GM12878 (cell line): ENCODE measurements at regions not wholly inside any gene's neighbourhood (a gene's known extent, or its start where the extent isn't known, plus 50 kb on each side); places are given as distances from the start of the nearest gene placed in this dataset.

Experiments
- ATAC-seq: fragments of 200-7000 bp; cut with Tn5 transposase; 3 replicates; pipeline ENCODE4 v1.9.1; 2020; ENCODE audit warnings: mild to moderate bottlenecking, moderate library complexity
- BruUV-seq: library from RNA; stranded (reverse); fragments of 400-500 nt; replicated peaks from 2 replicates; lab custom pipeline; 2021; lab: Mats Ljungman, UMichigan
- CTCF ChIA-PET: fragments of 300-600 bp; sonication (Branson Sonifier 250); formaldehyde crosslinking; extraction: SDS; loops from one replicate; lab custom pipeline; 2021; ENCODE audit warnings: inconsistent platforms; lab: Yijun Ruan, JAX
- POLR2A ChIA-PET: fragments of 350-600 bp; formaldehyde crosslinking; extraction: SDS; loops from one replicate; lab custom pipeline; 2021; ENCODE audit warnings: inconsistent platforms; lab: Charles Lee
- RAD21 ChIA-PET: fragments of 300-600 bp; sonication (Branson Sonifier 250); formaldehyde crosslinking; loops from one replicate; lab custom pipeline; 2023; ENCODE audit warnings: antibody characterized with exemption; ENCODE audit not compliant: unreplicated experiment; lab: Charles Lee
- SMC1A ChIA-PET: fragments of 300-600 bp; sonication (Branson Sonifier 250); formaldehyde crosslinking; loops from one replicate; lab custom pipeline; 2023; ENCODE audit not compliant: unreplicated experiment, uncharacterized antibody; lab: Charles Lee
- DNase-seq: peaks from one replicate; pipeline ENCODE4 v3.0.0-alpha.2; 2011; ENCODE audit warnings: low read depth, low spot score
- FAIRE-seq: peaks from 3 replicates; lab custom pipeline; 2011; peaks lifted over from hg19 to GRCh38; lab: Jason Lieb, UNC
- H2AFZ ChIP-seq: 2 replicates; pipeline ENCODE4 v1.6.0; 2011; ENCODE audit warnings: low read depth, low read length, control low read depth; ENCODE audit not compliant: control insufficient read depth
- H3K27ac ChIP-seq: 2 replicates; pipeline ENCODE4 v1.5.1; 2011; ENCODE audit warnings: control low read depth; ENCODE audit not compliant: control insufficient read depth, insufficient read depth
- H3K27me3 ChIP-seq, 2 experiments: replicated peaks in 1 of 2; 2 replicates each; pipeline versions ENCODE4 v1.6.0 to v1.6.1; 2011; ENCODE audit warnings: low read length in 1 of 2; ENCODE audit not compliant: control insufficient read depth in 2 of 2, insufficient read depth in 2 of 2
- H3K36me3 ChIP-seq, 2 experiments: 2 replicates each; pipeline ENCODE4 v1.5.1; 2011; ENCODE audit warnings: low read length in 1 of 2; ENCODE audit not compliant: control insufficient read depth in 2 of 2, insufficient read depth in 2 of 2
- H3K4me1 ChIP-seq: 2 replicates; pipeline ENCODE4 v1.6.1; 2011; ENCODE audit warnings: mild to moderate bottlenecking, low read length, moderate library complexity, mixed read lengths; ENCODE audit not compliant: control insufficient read depth, insufficient read depth
- H3K4me2 ChIP-seq: 2 replicates; pipeline ENCODE4 v1.6.0; 2011; ENCODE audit warnings: control low read depth; ENCODE audit not compliant: control insufficient read depth, insufficient read depth
- H3K4me3 ChIP-seq: fragments of 200-600 bp; sonication (generic); 2 replicates; pipeline ENCODE4 v1.5.1; 2016
- H3K79me2 ChIP-seq: 2 replicates; pipeline ENCODE4 v1.6.0; 2011; ENCODE audit warnings: low read length; ENCODE audit not compliant: control insufficient read depth, insufficient read depth
- H3K9ac ChIP-seq: 2 replicates; pipeline ENCODE4 v1.8.0; 2011; ENCODE audit warnings: low read length, control low read depth, mixed read lengths; ENCODE audit not compliant: control insufficient read depth, insufficient read depth
- H3K9me3 ChIP-seq: replicated peaks from 3 replicates; pipeline ENCODE4 v1.5.1; 2011; ENCODE audit warnings: mild to moderate bottlenecking, low read length; ENCODE audit not compliant: control insufficient read depth, insufficient read depth
- H4K20me1 ChIP-seq: 2 replicates; pipeline ENCODE4 v1.6.0; 2011; ENCODE audit not compliant: control insufficient read depth, insufficient read depth
- ASH2L ChIP-seq: fragments of 300-600, 200-600 bp; sonication (generic); IDR thresholded peaks from 2 replicates; pipeline ENCODE4 v1.6.1; 2017; ENCODE audit warnings: low read depth, mild to moderate bottlenecking, borderline replicate concordance
- EZH2 ChIP-seq: IDR thresholded peaks from 2 replicates; pipeline ENCODE4 v1.6.1; 2012; ENCODE audit warnings: low read depth, mild to moderate bottlenecking, control low read depth, inconsistent platforms, low read length, borderline replicate concordance; ENCODE audit not compliant: control insufficient read depth
- HCFC1 ChIP-seq: fragments of 150-350 bp; IDR thresholded peaks from 2 replicates; pipeline ENCODE4 v1.6.1; 2014; ENCODE audit warnings: low read length
- HDAC6 ChIP-seq: fragments of 200-600 bp; sonication (generic); IDR thresholded peaks from one replicate; pipeline ENCODE4 v1.8.0; 2017; ENCODE audit warnings: antibody characterized with exemption; ENCODE audit not compliant: unreplicated experiment
- KDM1A ChIP-seq: fragments of 200-600 bp; sonication (generic); IDR thresholded peaks from 2 replicates; pipeline ENCODE4 v1.6.1; 2016; ENCODE audit warnings: borderline replicate concordance
- MEF2A ChIP-seq: IDR thresholded peaks from 2 replicates; pipeline ENCODE4 v1.6.1; 2011; ENCODE audit warnings: low read depth, mild to moderate bottlenecking, low read length, moderate library complexity; ENCODE audit not compliant: insufficient read depth
- MEF2B ChIP-seq: fragments of 450-650 bp; IDR thresholded peaks from 2 replicates; pipeline ENCODE4 v1.6.1; 2018; ENCODE audit warnings: mild to moderate bottlenecking, moderate library complexity; ENCODE audit not compliant: partially characterized antibody, poor library complexity, severe bottlenecking
- RBBP5 ChIP-seq: fragments of 200-600 bp; sonication (generic); conservative IDR thresholded peaks from 2 replicates; pipeline ENCODE4 v1.6.1; 2016
- RELA ChIP-seq: fragments of 450-650 bp; IDR thresholded peaks from 2 replicates; pipeline ENCODE4 v1.8.0; 2014; ENCODE audit warnings: borderline replicate concordance; ENCODE audit not compliant: partially characterized antibody
- SMC3 ChIP-seq: IDR thresholded peaks from 2 replicates; pipeline ENCODE4 v1.6.1; 2011; ENCODE audit warnings: low read length, improper control_type of control experiment, borderline replicate concordance
- TCF12 ChIP-seq: IDR thresholded peaks from 2 replicates; pipeline ENCODE4 v1.6.1; 2011; ENCODE audit warnings: low read depth, mild to moderate bottlenecking, low read length
- ZBED1 ChIP-seq: IDR thresholded peaks from 2 replicates; pipeline ENCODE4 v1.6.1; 2016; ENCODE audit warnings: borderline replicate concordance
- ZNF24 ChIP-seq: fragments of 450-650 bp; IDR thresholded peaks from 2 replicates; pipeline ENCODE4 v1.6.1; 2017; ENCODE audit warnings: antibody characterized with exemption, mild to moderate bottlenecking
- ZSCAN29 ChIP-seq: fragments of 450-650 bp; IDR thresholded peaks from 2 replicates; pipeline ENCODE4 v1.6.1; 2017; ENCODE audit warnings: mild to moderate bottlenecking, moderate library complexity
- WGBS: methylation state at CpG from one replicate; pipeline ENCODE4 v1.1.6; 2016; ENCODE audit warnings: low lambda C conversion rate; ENCODE audit not compliant: insufficient replicate concordance, insufficient coverage; ENCODE audit errors: missing lambda C conversion rate; 5-methylcytosine and 5-hydroxymethylcytosine counted together
- in situ Hi-C: fragments of 300-500 bp; cut with MboI; formaldehyde crosslinking; loops from 9 replicates; pipeline ENCODE4 v1.14.3; 2018; ENCODE audit warnings: mixed read lengths
- intact Hi-C: fragments of 100-400 bp; cut with micrococcal nuclease; formaldehyde crosslinking; loops from one replicate; pipeline ENCODE4 v1.14.2; 2022; ENCODE audit not compliant: unreplicated experiment
- TF ChIP-seq, protein P1 (sequence below): fragments of 450-650 bp; IDR thresholded peaks from 2 replicates; pipeline ENCODE4 v1.6.1; 2016; ENCODE audit warnings: mild to moderate bottlenecking, moderate library complexity, borderline replicate concordance
- TF ChIP-seq, protein P2 (sequence below): fragments of 150-350 bp; IDR thresholded peaks from 2 replicates; pipeline ENCODE4 v1.6.1; 2016; ENCODE audit warnings: low read depth, low read length
- TF ChIP-seq, protein P3 (sequence below): IDR thresholded peaks from 2 replicates; pipeline ENCODE4 v1.6.1; 2011; ENCODE audit warnings: low read depth, low read length, improper control_type of control experiment, borderline replicate concordance

DNA sequence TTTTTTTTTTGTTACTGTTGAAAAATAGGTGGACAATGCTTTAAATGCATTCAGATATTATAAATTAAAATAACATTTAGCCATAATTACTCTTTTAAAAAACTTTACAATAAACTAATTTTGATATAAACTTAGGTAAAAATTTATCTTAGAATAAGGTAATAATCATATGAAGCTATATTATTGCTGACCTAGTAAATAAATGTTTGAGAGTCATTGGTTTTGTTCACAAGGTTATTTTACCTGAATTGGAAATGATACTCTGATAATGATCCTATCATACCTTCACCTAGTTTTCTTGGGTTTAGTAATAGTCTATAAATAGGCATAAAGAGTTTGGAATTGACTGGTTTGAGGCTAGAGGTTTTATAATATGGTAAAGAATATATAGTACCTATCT lies 1076.4 kb upstream of the CDH6 start (continued):
- TF ChIP-seq EZH2 (no peak), RBBP5 (no peak), ZNF24 (no peak), ZSCAN29 (no peak), KDM1A (no peak), MEF2A (no peak)
- TF ChIP-seq, protein P1, sequence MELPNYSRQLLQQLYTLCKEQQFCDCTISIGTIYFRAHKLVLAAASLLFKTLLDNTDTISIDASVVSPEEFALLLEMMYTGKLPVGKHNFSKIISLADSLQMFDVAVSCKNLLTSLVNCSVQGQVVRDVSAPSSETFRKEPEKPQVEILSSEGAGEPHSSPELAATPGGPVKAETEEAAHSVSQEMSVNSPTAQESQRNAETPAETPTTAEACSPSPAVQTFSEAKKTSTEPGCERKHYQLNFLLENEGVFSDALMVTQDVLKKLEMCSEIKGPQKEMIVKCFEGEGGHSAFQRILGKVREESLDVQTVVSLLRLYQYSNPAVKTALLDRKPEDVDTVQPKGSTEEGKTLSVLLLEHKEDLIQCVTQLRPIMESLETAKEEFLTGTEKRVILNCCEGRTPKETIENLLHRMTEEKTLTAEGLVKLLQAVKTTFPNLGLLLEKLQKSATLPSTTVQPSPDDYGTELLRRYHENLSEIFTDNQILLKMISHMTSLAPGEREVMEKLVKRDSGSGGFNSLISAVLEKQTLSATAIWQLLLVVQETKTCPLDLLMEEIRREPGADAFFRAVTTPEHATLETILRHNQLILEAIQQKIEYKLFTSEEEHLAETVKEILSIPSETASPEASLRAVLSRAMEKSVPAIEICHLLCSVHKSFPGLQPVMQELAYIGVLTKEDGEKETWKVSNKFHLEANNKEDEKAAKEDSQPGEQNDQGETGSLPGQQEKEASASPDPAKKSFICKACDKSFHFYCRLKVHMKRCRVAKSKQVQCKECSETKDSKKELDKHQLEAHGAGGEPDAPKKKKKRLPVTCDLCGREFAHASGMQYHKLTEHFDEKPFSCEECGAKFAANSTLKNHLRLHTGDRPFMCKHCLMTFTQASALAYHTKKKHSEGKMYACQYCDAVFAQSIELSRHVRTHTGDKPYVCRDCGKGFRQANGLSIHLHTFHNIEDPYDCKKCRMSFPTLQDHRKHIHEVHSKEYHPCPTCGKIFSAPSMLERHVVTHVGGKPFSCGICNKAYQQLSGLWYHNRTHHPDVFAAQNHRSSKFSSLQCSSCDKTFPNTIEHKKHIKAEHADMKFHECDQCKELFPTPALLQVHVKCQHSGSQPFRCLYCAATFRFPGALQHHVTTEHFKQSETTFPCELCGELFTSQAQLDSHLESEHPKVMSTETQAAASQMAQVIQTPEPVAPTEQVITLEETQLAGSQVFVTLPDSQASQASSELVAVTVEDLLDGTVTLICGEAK: no peak

DNA sequence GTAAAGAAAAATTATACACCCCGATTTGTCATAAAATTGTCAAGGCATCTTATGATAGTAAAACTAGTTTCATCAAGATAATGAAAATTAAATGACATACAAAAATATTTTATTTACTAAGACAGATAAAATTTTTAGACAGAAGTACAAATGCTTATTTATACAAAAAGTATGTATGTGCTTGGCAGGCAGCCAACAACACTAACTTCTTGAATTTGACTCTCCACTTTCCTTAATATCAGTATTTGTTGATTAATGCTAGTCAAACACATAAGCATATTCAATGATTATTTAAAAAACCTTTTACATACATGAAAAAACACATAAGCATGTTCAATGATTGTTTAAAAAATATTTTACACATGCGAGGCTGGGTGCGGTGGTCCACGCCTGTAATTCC lies 1079.9 kb upstream of the CDH6 start:
- no peak for ATAC-seq
- H3K9me3 ChIP-seq: no peaks in the 10 kb centered on the region
- no peaks in the 10 kb centered on the region for H3K4me1 ChIP-seq
- CTCF ChIA-PET: interaction anchor here (1.2 kb wide), 1 partner anchor 10 kb away, joined by 4 read pairs; no protein-coding TSS in a partner anchor
- no peak overlapping the region for H3K4me3 ChIP-seq
- H3K4me2 ChIP-seq: no peak overlapping the region
- in situ Hi-C loops: no loop called here
- no peaks in the 10 kb centered on the region for H3K79me2 ChIP-seq
- POLR2A ChIA-PET: no interaction called here
- H4K20me1 ChIP-seq: no peaks in the 10 kb centered on the region
- no peak for FAIRE-seq
- H3K36me3 ChIP-seq: no peaks in the 10 kb centered on the region
- intact Hi-C loops: no loop called here
- H2AFZ ChIP-seq: no peak overlapping the region
- WGBS: 75% methylated on average over 4 of the region's 4 CpGs
- no peak overlapping the region for H3K9ac ChIP-seq
- RAD21 ChIA-PET: no interaction called here
- BruUV-seq: no TSS peak
- SMC1A ChIA-PET: interaction anchor here (0.6 kb wide), 1 partner anchor 20 kb away, joined by 3 read pairs; no protein-coding TSS in a partner anchor
- H3K27ac ChIP-seq: no peak overlapping the region
- no peaks in the 10 kb centered on the region for H3K27me3 ChIP-seq
- no peak for DNase-seq
- TF ChIP-seq MEF2B: no peak
- TF ChIP-seq ZNF24: no peak
- TF ChIP-seq, protein P2, sequence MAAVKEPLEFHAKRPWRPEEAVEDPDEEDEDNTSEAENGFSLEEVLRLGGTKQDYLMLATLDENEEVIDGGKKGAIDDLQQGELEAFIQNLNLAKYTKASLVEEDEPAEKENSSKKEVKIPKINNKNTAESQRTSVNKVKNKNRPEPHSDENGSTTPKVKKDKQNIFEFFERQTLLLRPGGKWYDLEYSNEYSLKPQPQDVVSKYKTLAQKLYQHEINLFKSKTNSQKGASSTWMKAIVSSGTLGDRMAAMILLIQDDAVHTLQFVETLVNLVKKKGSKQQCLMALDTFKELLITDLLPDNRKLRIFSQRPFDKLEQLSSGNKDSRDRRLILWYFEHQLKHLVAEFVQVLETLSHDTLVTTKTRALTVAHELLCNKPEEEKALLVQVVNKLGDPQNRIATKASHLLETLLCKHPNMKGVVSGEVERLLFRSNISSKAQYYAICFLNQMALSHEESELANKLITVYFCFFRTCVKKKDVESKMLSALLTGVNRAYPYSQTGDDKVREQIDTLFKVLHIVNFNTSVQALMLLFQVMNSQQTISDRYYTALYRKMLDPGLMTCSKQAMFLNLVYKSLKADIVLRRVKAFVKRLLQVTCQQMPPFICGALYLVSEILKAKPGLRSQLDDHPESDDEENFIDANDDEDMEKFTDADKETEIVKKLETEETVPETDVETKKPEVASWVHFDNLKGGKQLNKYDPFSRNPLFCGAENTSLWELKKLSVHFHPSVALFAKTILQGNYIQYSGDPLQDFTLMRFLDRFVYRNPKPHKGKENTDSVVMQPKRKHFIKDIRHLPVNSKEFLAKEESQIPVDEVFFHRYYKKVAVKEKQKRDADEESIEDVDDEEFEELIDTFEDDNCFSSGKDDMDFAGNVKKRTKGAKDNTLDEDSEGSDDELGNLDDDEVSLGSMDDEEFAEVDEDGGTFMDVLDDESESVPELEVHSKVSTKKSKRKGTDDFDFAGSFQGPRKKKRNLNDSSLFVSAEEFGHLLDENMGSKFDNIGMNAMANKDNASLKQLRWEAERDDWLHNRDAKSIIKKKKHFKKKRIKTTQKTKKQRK: no peak
- TF ChIP-seq ASH2L: no peak
- TF ChIP-seq RELA: no peak
- TF ChIP-seq, protein P3, sequence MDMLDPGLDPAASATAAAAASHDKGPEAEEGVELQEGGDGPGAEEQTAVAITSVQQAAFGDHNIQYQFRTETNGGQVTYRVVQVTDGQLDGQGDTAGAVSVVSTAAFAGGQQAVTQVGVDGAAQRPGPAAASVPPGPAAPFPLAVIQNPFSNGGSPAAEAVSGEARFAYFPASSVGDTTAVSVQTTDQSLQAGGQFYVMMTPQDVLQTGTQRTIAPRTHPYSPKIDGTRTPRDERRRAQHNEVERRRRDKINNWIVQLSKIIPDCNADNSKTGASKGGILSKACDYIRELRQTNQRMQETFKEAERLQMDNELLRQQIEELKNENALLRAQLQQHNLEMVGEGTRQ: no peak
- no peak for TF ChIP-seq HDAC6
- TF ChIP-seq TCF12: no peak
- no peak for TF ChIP-seq HCFC1
- TF ChIP-seq ZBED1: no peak
- TF ChIP-seq SMC3: no peak
